PC-9 (cell line): ENCODE measurements at regions not wholly inside any gene's neighbourhood (a gene's known extent, or its start where the extent isn't known, plus 50 kb on each side); places are given as distances from the start of the nearest gene placed in this dataset.

ENCODE experiments used
- BruUV-seq: library from RNA; stranded (reverse); fragments of 400-500 nt; replicated peaks from 2 replicates; lab custom pipeline; 2021; lab: Mats Ljungman, UMichigan
- CTCF ChIA-PET: fragments of 300-600 bp; sonication (Branson Sonifier 250); formaldehyde crosslinking; loops from one replicate; lab custom pipeline; 2022; ENCODE audit warnings: antibody characterized with exemption; lab: Charles Lee
- POLR2A ChIA-PET: fragments of 300-600 bp; sonication (Branson Sonifier 250); formaldehyde crosslinking; loops from one replicate; lab custom pipeline; 2022; ENCODE audit warnings: antibody characterized with exemption; ENCODE audit not compliant: unreplicated experiment; lab: Charles Lee
- DNase-seq, 2 experiments: peaks; one replicate each; pipeline versions ENCODE4 v3.0.0 to v3.0.0-alpha.2; 2015 to 2022; ENCODE audit warnings: mixed read lengths in 1 of 2
- H2AFZ ChIP-seq: fragments of 200-600 bp; sonication (generic); 2 replicates; pipeline ENCODE4 v1.8.1; 2017; ENCODE audit warnings: antibody characterized with exemption
- H3F3A ChIP-seq: fragments of 200-600 bp; sonication (generic); 2 replicates; pipeline ENCODE4 v1.8.1; 2017; ENCODE audit warnings: antibody characterized with exemption, mild to moderate bottlenecking, low read depth; ENCODE audit not compliant: insufficient read depth
- H3K27ac ChIP-seq: fragments of 200-600 bp; sonication (generic); 2 replicates; pipeline ENCODE4 v1.6.1; 2016; ENCODE audit warnings: mixed run types
- H3K27me3 ChIP-seq: fragments of 200-600 bp; sonication (generic); 2 replicates; pipeline ENCODE4 v1.6.1; 2016; ENCODE audit warnings: low read depth, mixed run types; ENCODE audit not compliant: insufficient read depth
- H3K36me3 ChIP-seq: fragments of 200-600 bp; sonication (generic); 2 replicates; pipeline ENCODE4 v1.6.1; 2016; ENCODE audit warnings: low read depth, mixed run types
- H3K4me1 ChIP-seq: fragments of 200-600 bp; sonication (generic); replicated peaks from 2 replicates; pipeline ENCODE4 v1.6.1; 2016; ENCODE audit warnings: mixed run types; ENCODE audit not compliant: insufficient read depth
- H3K4me2 ChIP-seq: fragments of 200-600 bp; sonication (generic); 2 replicates; pipeline ENCODE4 v1.6.1; 2017; ENCODE audit warnings: mixed run types
- H3K4me3 ChIP-seq: fragments of 200-600 bp; sonication (generic); 2 replicates; pipeline ENCODE4 v1.6.1; 2016; ENCODE audit warnings: mixed run types
- H3K79me2 ChIP-seq: fragments of 200-600 bp; sonication (generic); 2 replicates; pipeline ENCODE4 v1.6.1; 2017; ENCODE audit warnings: low read depth, mixed run types
- H3K9me2 ChIP-seq: fragments of 200-600 bp; sonication (generic); 2 replicates; pipeline ENCODE4 v1.8.1; 2017; ENCODE audit warnings: mild to moderate bottlenecking; ENCODE audit not compliant: insufficient read depth
- H3K9me3 ChIP-seq: fragments of 200-600 bp; sonication (generic); 2 replicates; pipeline ENCODE4 v1.8.1; 2016; ENCODE audit warnings: low read depth; ENCODE audit not compliant: insufficient read depth
- H4K20me1 ChIP-seq: fragments of 200-600 bp; sonication (generic); 2 replicates; pipeline ENCODE4 v1.8.1; 2017; ENCODE audit not compliant: insufficient read depth
- CTCF ChIP-seq: fragments of 200-600 bp; sonication (generic); conservative IDR thresholded peaks from 2 replicates; pipeline ENCODE4 v1.6.1; 2017; ENCODE audit warnings: mixed run types, antibody characterized with exemption, mild to moderate bottlenecking, moderate library complexity
- EZH2 ChIP-seq: fragments of 200-600 bp; sonication (generic); IDR thresholded peaks from 2 replicates; pipeline ENCODE4 v1.8.0; 2017; ENCODE audit warnings: antibody characterized with exemption, low read depth
- intact Hi-C: fragments of 100-400 bp; cut with micrococcal nuclease; formaldehyde crosslinking; loops from one replicate; pipeline ENCODE4 v1.10.0; 2022; ENCODE audit not compliant: unreplicated experiment

DNA sequence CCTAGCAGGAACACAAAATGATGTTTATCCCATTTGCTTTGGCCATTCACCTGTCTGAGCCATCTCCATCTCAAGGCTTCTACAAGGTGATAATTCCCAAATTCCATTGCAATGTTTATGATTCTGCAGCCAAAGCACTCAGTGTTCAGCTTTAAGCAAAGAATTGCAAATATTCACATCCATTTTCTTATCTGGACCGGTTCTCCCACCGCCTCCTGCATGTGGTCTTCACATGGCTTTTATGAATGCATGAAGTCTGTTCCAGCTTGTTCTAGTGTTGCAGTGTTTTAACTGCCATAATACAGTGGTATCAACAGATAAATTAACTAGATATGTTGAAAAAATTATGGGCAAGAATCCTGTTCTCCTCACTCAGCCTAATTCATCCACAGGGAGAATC is 443.0 kb upstream of the KLF4 start:
- H3K27ac ChIP-seq = no peak overlapping the region
- intact Hi-C loops = no loop called here
- H3K27me3 ChIP-seq = no peaks in the 10 kb centered on the region
- no peak for DNase-seq
- no peaks in the 10 kb centered on the region for H3K9me3 ChIP-seq
- H4K20me1 ChIP-seq = no peaks in the 10 kb centered on the region
- BruUV-seq = no TSS peak
- ChIA-PET POLR2A (no interaction called here), CTCF (interaction anchor here (0.7 kb wide), 1 partner anchor 34 kb away, joined by 3 read pairs; no protein-coding TSS in a partner anchor)
- no peaks in the 10 kb centered on the region for H3F3A ChIP-seq
- no peak for TF ChIP-seq CTCF
- no peak for TF ChIP-seq EZH2
- H3K4me3 ChIP-seq = no peak overlapping the region
- no peaks in the 10 kb centered on the region for H3K36me3 ChIP-seq
- no peak overlapping the region for H2AFZ ChIP-seq
- no peak overlapping the region for H3K4me2 ChIP-seq
- H3K79me2 ChIP-seq = no peaks in the 10 kb centered on the region
- H3K9me2 ChIP-seq = no peaks in the 10 kb centered on the region
- H3K4me1 ChIP-seq = no peaks in the 10 kb centered on the region

GRCh38 chr9:107932046-107932445 is 442.5 kb upstream of the KLF4 start:
- Histone ChIP-seq H3K36me3 (no peaks in the 10 kb centered on the region), H3K27ac (no peak overlapping the region), H2AFZ (no peak overlapping the region), H3K4me3 (no peak overlapping the region), H3K79me2 (no peaks in the 10 kb centered on the region), H3K27me3 (no peaks in the 10 kb centered on the region), H3K4me2 (no peak overlapping the region), H3K9me2 (no peaks in the 10 kb centered on the region), H3K4me1 (no peaks in the 10 kb centered on the region), H4K20me1 (no peaks in the 10 kb centered on the region), H3K9me3 (no peaks in the 10 kb centered on the region), H3F3A (no peaks in the 10 kb centered on the region)
- no TSS peak for BruUV-seq
- intact Hi-C loops = no loop called here
- ChIA-PET CTCF (no interaction called here), POLR2A (interaction anchor here (0.7 kb wide), 1 partner anchor 22 kb away, joined by 3 read pairs; no protein-coding TSS in a partner anchor)
- no peak for DNase-seq
- TF ChIP-seq EZH2 (no peak), CTCF (no peak)

DNA sequence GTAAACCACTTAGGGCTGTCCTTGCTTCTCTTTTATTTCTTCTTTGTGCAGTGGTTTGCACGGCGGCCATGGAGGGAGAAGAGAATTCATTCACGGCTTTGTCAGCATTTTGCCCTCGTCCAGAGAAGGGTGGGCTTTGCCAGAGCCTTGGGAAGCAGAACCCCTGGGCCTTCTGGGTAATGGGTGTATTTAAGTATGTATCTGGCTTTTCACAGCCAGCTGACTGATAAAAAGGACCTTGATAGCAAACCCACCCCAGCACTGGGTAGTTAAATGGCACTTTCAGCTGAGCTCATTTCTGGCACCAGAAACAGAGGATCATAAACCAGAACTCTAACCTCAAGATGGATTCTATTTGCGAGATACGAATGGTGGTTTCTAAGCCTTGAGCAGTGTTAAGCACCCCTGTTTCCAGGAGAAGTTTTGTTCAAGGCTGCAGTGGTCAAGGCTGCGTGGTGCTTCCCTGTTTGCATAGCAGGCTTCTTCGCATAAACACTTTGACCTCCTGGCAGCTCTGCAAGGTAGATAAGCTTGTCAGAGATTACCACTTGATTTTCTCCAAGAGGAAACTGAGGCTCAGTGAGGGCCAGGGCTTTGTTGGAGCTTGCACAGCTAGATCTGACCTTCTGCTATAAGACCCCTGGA is 441.6 kb upstream of the KLF4 start:
- Histone ChIP-seq H3K4me3 (no peak overlapping the region), H4K20me1 (no peaks in the 10 kb centered on the region), H3K4me2 (no peak overlapping the region), H3K27me3 (no peaks in the 10 kb centered on the region), H3K36me3 (no peaks in the 10 kb centered on the region), H3K9me3 (no peaks in the 10 kb centered on the region), H2AFZ (no peak overlapping the region), H3K4me1 (no peaks in the 10 kb centered on the region), H3K79me2 (no peaks in the 10 kb centered on the region), H3F3A (no peaks in the 10 kb centered on the region), H3K27ac (no peak overlapping the region), H3K9me2 (no peaks in the 10 kb centered on the region)
- no TSS peak for BruUV-seq
- CTCF ChIA-PET = no interaction called here
- TF ChIP-seq EZH2 (no peak), CTCF (no peak)
- POLR2A ChIA-PET = interaction anchor here (0.7 kb wide), 1 partner anchor 21 kb away, joined by 3 read pairs; no protein-coding TSS in a partner anchor
- intact Hi-C loops = no loop called here
- DNase-seq = no peak
